H1 (cell line): ENCODE measurements at regions not wholly inside any gene's neighbourhood (a gene's known extent, or its start where the extent isn't known, plus 50 kb on each side); places are given as distances from the start of the nearest gene placed in this dataset.
A peak's percentile ranks its signal among the peaks of the same experiment; 100 is the strongest.

Experiments used
- CTCF ChIA-PET: fragments of 300-600 bp; sonication (Branson Sonifier 250); formaldehyde crosslinking; loops from one replicate; lab custom pipeline; 2021; ENCODE audit not compliant: partially characterized antibody; lab: Charles Lee
- POLR2A ChIA-PET: fragments of 300-600 bp; sonication (Branson Sonifier 250); formaldehyde crosslinking; loops from one replicate; lab custom pipeline; 2021; ENCODE audit warnings: inconsistent platforms; ENCODE audit not compliant: partially characterized antibody; lab: Charles Lee
- DNase-seq, 2 experiments: peaks; one replicate each; pipeline versions ENCODE4 v3.0.0 to v3.0.0-alpha.2; 2010 to 2022; ENCODE audit warnings: low spot score in 2 of 2, low read depth in 1 of 2, mixed read lengths in 1 of 2
- FAIRE-seq: peaks from 2 replicates; lab custom pipeline; 2011; peaks lifted over from hg19 to GRCh38; lab: Jason Lieb, UNC
- H2AFZ ChIP-seq: 2 replicates; pipeline ENCODE4 v1.8.1; 2012; ENCODE audit warnings: low read length, inconsistent platforms
- H2AK5ac ChIP-seq: 2 replicates; pipeline ENCODE4 v1.6.1; 2013; ENCODE audit warnings: low read depth, low read length
- H2BK120ac ChIP-seq: replicated peaks from 2 replicates; pipeline ENCODE3; 2013; ENCODE audit warnings: low read depth, low read length, inconsistent platforms
- H2BK12ac ChIP-seq: 2 replicates; pipeline ENCODE4 v1.6.1; 2013; ENCODE audit warnings: low read depth, low read length
- H2BK15ac ChIP-seq: 2 replicates; pipeline ENCODE4 v1.6.1; 2013; ENCODE audit warnings: low read length
- H2BK20ac ChIP-seq: 2 replicates; pipeline ENCODE4 v1.6.1; 2013; ENCODE audit warnings: low read length
- H2BK5ac ChIP-seq: 2 replicates; pipeline ENCODE4 v1.6.1; 2013; ENCODE audit warnings: low read depth, low read length
- H3K14ac ChIP-seq: 2 replicates; pipeline ENCODE4 v1.6.1; 2013; ENCODE audit warnings: inconsistent platforms; ENCODE audit not compliant: insufficient read length
- H3K18ac ChIP-seq: 2 replicates; pipeline ENCODE4 v1.6.1; 2013; ENCODE audit warnings: low read length; ENCODE audit errors: extremely low read depth
- H3K23ac ChIP-seq: 2 replicates; pipeline ENCODE4 v1.6.1; 2013; ENCODE audit warnings: inconsistent platforms; ENCODE audit not compliant: insufficient read length
- H3K23me2 ChIP-seq: 2 replicates; pipeline ENCODE4 v1.6.1; 2013; ENCODE audit warnings: low read depth, low read length
- H3K27ac ChIP-seq: 2 replicates; pipeline ENCODE4 v1.6.1; 2011; ENCODE audit warnings: low read depth, low read length, inconsistent platforms
- H3K27me3 ChIP-seq, 4 experiments: replicated peaks in 1 of 4; 1 replicate in 1 of 4; 2 replicates in 3 of 4; pipeline versions ENCODE4 v1.6.1 to v1.8.1; 2011 to 2013; ENCODE audit warnings: low read length in 3 of 4, mild to moderate bottlenecking in 3 of 4, inconsistent platforms in 2 of 4, mixed read lengths in 2 of 4, moderate library complexity in 1 of 4; ENCODE audit not compliant: control insufficient read depth in 3 of 4, insufficient read depth in 3 of 4; ENCODE audit errors: extremely low read depth in 1 of 4
- H3K36me3 ChIP-seq, 4 experiments: 2 replicates each; pipeline versions ENCODE4 v1.6.1 to v1.8.1; 2011 to 2013; ENCODE audit warnings: mild to moderate bottlenecking in 4 of 4, low read length in 3 of 4, moderate library complexity in 2 of 4, control low read depth in 1 of 4, inconsistent platforms in 1 of 4; ENCODE audit not compliant: insufficient read depth in 4 of 4, control insufficient read depth in 2 of 4
- H3K4ac ChIP-seq: replicated peaks from 2 replicates; pipeline ENCODE3; 2013; ENCODE audit warnings: low read length, low read depth, mixed read lengths, inconsistent platforms; ENCODE audit not compliant: insufficient read length
- H3K4me1 ChIP-seq, 4 experiments: replicated peaks in 1 of 4; 1 replicate in 1 of 4; 2 replicates in 3 of 4; pipeline versions ENCODE4 v1.6.1 to v1.8.1; 2011 to 2013; ENCODE audit warnings: low read length in 3 of 4, inconsistent platforms in 2 of 4, mixed read lengths in 1 of 4; ENCODE audit not compliant: insufficient read depth in 4 of 4, control insufficient read depth in 3 of 4
- H3K4me2 ChIP-seq, 2 experiments: 2 replicates each; pipeline versions ENCODE4 v1.6.1 to v1.8.1; 2011 to 2013; ENCODE audit warnings: low read depth in 2 of 2, low read length in 2 of 2, control low read depth in 1 of 2, inconsistent platforms in 1 of 2, mild to moderate bottlenecking in 1 of 2; ENCODE audit not compliant: insufficient read depth in 1 of 2
- H3K4me3 ChIP-seq, 4 experiments: fragments of 200-600, 300-600 bp in 1 of 4; sonication (generic), shearing (Covaris generic), sonication (Bioruptor Twin) in 1 of 4; 2 replicates each; pipeline versions ENCODE4 v1.5.1 to v1.8.1; 2011 to 2016; ENCODE audit warnings: low read length in 4 of 4, low read depth in 3 of 4, control low read depth in 2 of 4, inconsistent platforms in 2 of 4, mild to moderate bottlenecking in 2 of 4, mixed read lengths in 1 of 4, moderate library complexity in 1 of 4; ENCODE audit not compliant: insufficient read depth in 2 of 4; ENCODE audit errors: extremely low read depth in 1 of 4
- H3K56ac ChIP-seq: replicated peaks from 2 replicates; pipeline ENCODE3; 2013; ENCODE audit warnings: low read depth, mild to moderate bottlenecking, mixed read lengths, low read length, inconsistent platforms; ENCODE audit not compliant: insufficient read length
- H3K79me1 ChIP-seq: 2 replicates; pipeline ENCODE4 v1.6.1; 2013; ENCODE audit warnings: low read depth, low read length, control low read depth
- H3K79me2 ChIP-seq, 2 experiments: 2 replicates each; pipeline versions ENCODE4 v1.6.1 to v1.8.1; 2012 to 2013; ENCODE audit warnings: low read length in 2 of 2, mild to moderate bottlenecking in 2 of 2, inconsistent platforms in 1 of 2; ENCODE audit not compliant: insufficient read depth in 2 of 2, control insufficient read depth in 1 of 2
- H3K9ac ChIP-seq, 4 experiments: replicated peaks in 1 of 4; 1 replicate in 1 of 4; 2 replicates in 3 of 4; pipeline versions ENCODE4 v1.6.1 to v1.8.1; 2011 to 2013; ENCODE audit warnings: low read depth in 3 of 4, low read length in 3 of 4, control low read depth in 2 of 4, mild to moderate bottlenecking in 2 of 4, moderate library complexity in 2 of 4, inconsistent platforms in 1 of 4; ENCODE audit errors: extremely low read depth in 1 of 4
- H3K9me3 ChIP-seq, 2 experiments: 2 replicates each; pipeline versions ENCODE4 v1.6.1 to v1.8.1; 2012 to 2013; ENCODE audit warnings: mild to moderate bottlenecking in 2 of 2, moderate library complexity in 2 of 2, control low read depth in 1 of 2, inconsistent platforms in 1 of 2, low read depth in 1 of 2, low read length in 1 of 2, mixed read lengths in 1 of 2; ENCODE audit not compliant: insufficient read depth in 2 of 2
- H4K20me1 ChIP-seq, 2 experiments: replicated peaks in 1 of 2; 2 replicates each; pipeline versions ENCODE3 to v1.8.1; 2011 to 2013; ENCODE audit warnings: inconsistent platforms in 2 of 2, low read length in 2 of 2, mild to moderate bottlenecking in 1 of 2; ENCODE audit not compliant: insufficient read depth in 2 of 2, control insufficient read depth in 1 of 2
- H4K5ac ChIP-seq: 2 replicates; pipeline ENCODE4 v1.6.1; 2013; ENCODE audit warnings: low read length, low read depth, mixed read lengths, inconsistent platforms; ENCODE audit not compliant: insufficient read length
- H4K8ac ChIP-seq: 2 replicates; pipeline ENCODE4 v1.8.0; 2013; ENCODE audit warnings: mild to moderate bottlenecking, moderate library complexity, low read length, inconsistent platforms; ENCODE audit not compliant: insufficient read depth; ENCODE audit errors: extremely low read depth
- H4K91ac ChIP-seq: replicated peaks from 2 replicates; pipeline ENCODE3; 2013; ENCODE audit warnings: low read length, mixed read lengths, inconsistent platforms; ENCODE audit not compliant: insufficient read length
- CHD2 ChIP-seq: IDR thresholded peaks from 2 replicates; pipeline ENCODE4 v1.6.1; 2012; ENCODE audit warnings: low read length, improper control_type of control experiment
- NANOG ChIP-seq: IDR thresholded peaks from 2 replicates; pipeline ENCODE4 v1.6.1; 2011; ENCODE audit warnings: low read length, low read depth, mild to moderate bottlenecking, inconsistent platforms; ENCODE audit not compliant: insufficient read depth, poor library complexity, severe bottlenecking
- RAD21 ChIP-seq, 2 experiments: IDR thresholded peaks in 1 of 2; conservative IDR thresholded peaks in 1 of 2; 2 replicates each; pipeline ENCODE4 v1.6.1; 2011; ENCODE audit warnings: low read depth in 2 of 2, low read length in 2 of 2, improper control_type of control experiment in 1 of 2, inconsistent platforms in 1 of 2, mild to moderate bottlenecking in 1 of 2, moderate library complexity in 1 of 2
- WGBS, 2 experiments: shearing (Covaris generic) in 1 of 2; methylation state at CpG; one replicate each; pipeline versions ENCODE4 v1.1.6 to v1.1.7; 2013 to 2015; ENCODE audit warnings: low lambda C conversion rate in 2 of 2, mixed read lengths in 2 of 2, inconsistent platforms in 1 of 2, low coverage in 1 of 2, missing lambda C conversion rate in 1 of 2; ENCODE audit not compliant: insufficient replicate concordance in 2 of 2, insufficient coverage in 1 of 2, insufficient read length in 1 of 2; ENCODE audit errors: extremely low coverage in 1 of 2, missing lambda C conversion rate in 1 of 2; 5-methylcytosine and 5-hydroxymethylcytosine counted together
- TF ChIP-seq, protein P1 (sequence below), 3 experiments: IDR thresholded peaks; 1 replicate in 2 of 3; 2 replicates in 1 of 3; pipeline versions ENCODE4 v1.5.1 to v1.6.1; 2011; ENCODE audit warnings: low read length in 3 of 3, mild to moderate bottlenecking in 3 of 3, inconsistent platforms in 2 of 3, low read depth in 1 of 3, moderate library complexity in 1 of 3; ENCODE audit not compliant: insufficient read depth in 1 of 3; ENCODE audit errors: control extremely low read depth in 1 of 3

GRCh38 chr1:116203181-116203723 is 92.1 kb downstream of the MAB21L3 start:
- FAIRE-seq: no peak
- Histone ChIP-seq H3K4ac (no peak overlapping the region), H4K8ac (no peak overlapping the region), H3K79me2 (no peaks in the 10 kb centered on the region), H3K23ac (no peak overlapping the region), H2BK15ac (no peak overlapping the region), H4K5ac (no peak overlapping the region)
- TF ChIP-seq RAD21 (IDR thresholded peaks at IDR 0.05 in 1 of 2, conservative IDR thresholded peaks at IDR 0.05 in 1 of 2; ENCODE audit: low read depth in 2 of 2, low read length in 2 of 2) (peak in 1 of 2 experiments; percentile 23; a peak in 2 of 4 replicates), CHD2 (no peak), NANOG (no peak)
- TF ChIP-seq, protein P1, sequence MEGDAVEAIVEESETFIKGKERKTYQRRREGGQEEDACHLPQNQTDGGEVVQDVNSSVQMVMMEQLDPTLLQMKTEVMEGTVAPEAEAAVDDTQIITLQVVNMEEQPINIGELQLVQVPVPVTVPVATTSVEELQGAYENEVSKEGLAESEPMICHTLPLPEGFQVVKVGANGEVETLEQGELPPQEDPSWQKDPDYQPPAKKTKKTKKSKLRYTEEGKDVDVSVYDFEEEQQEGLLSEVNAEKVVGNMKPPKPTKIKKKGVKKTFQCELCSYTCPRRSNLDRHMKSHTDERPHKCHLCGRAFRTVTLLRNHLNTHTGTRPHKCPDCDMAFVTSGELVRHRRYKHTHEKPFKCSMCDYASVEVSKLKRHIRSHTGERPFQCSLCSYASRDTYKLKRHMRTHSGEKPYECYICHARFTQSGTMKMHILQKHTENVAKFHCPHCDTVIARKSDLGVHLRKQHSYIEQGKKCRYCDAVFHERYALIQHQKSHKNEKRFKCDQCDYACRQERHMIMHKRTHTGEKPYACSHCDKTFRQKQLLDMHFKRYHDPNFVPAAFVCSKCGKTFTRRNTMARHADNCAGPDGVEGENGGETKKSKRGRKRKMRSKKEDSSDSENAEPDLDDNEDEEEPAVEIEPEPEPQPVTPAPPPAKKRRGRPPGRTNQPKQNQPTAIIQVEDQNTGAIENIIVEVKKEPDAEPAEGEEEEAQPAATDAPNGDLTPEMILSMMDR (IDR thresholded peaks at IDR 0.05; ENCODE audit: control extremely low read depth in 1 of 3, insufficient read depth in 1 of 3, low read depth in 1 of 3, low read length in 3 of 3): 0 out of 4 replicates have a peak, but pooled peaks of 1 of the 3 experiments have one; percentile 9
- TF ChIP-seq, all 59 proteins: peak for 2
- no peaks in the 10 kb centered on the region for H4K20me1 ChIP-seq
- no peaks in the 10 kb centered on the region for H3K4me1 ChIP-seq
- no peak overlapping the region for H4K91ac ChIP-seq
- no peak overlapping the region for H3K4me3 ChIP-seq
- H2BK120ac ChIP-seq: no peak overlapping the region
- no peak overlapping the region for H2AK5ac ChIP-seq
- H3K9ac ChIP-seq: no peak overlapping the region
- no peak overlapping the region for H3K27ac ChIP-seq
- H2AFZ ChIP-seq: no peak overlapping the region
- H2BK5ac ChIP-seq: no peak overlapping the region
- no peaks in the 10 kb centered on the region for H3K36me3 ChIP-seq
- CTCF ChIA-PET: interaction anchor here (1.0 to 1.5 kb wide), 4 partner anchors 28 to 280 kb away, joined by 3 to 5 read pairs (median 3); no protein-coding TSS in a partner anchor
- H3K14ac ChIP-seq: no peak overlapping the region
- no peak overlapping the region for H3K4me2 ChIP-seq
- H3K27me3 ChIP-seq: no peaks in the 10 kb centered on the region
- H2BK12ac ChIP-seq: no peak overlapping the region
- WGBS, 2 experiments: 81% methylated on average over 5 of the region's 5 CpGs; no CpG with 5 or more reads in 1 of the 2 experiments
- no peak overlapping the region for H3K18ac ChIP-seq
- no peak for DNase-seq
- H3K56ac ChIP-seq: no peak overlapping the region
- POLR2A ChIA-PET: interaction anchor here (1.0 kb wide), 1 partner anchor 14 kb away, joined by 3 read pairs; no protein-coding TSS in a partner anchor
- no peaks in the 10 kb centered on the region for H3K9me3 ChIP-seq
- no peak overlapping the region for H2BK20ac ChIP-seq
- H3K23me2 ChIP-seq: no peaks in the 10 kb centered on the region
- H3K79me1 ChIP-seq: no peaks in the 10 kb centered on the region
